GM12878 (cell line): ENCODE measurements at regions not wholly inside any gene's neighbourhood (a gene's known extent, or its start where the extent isn't known, plus 50 kb on each side); places are given as distances from the start of the nearest gene placed in this dataset.

Experiments used
- ATAC-seq: fragments of 200-7000 bp; cut with Tn5 transposase; 3 replicates; pipeline ENCODE4 v1.9.1; 2020; ENCODE audit warnings: mild to moderate bottlenecking, moderate library complexity
- BruUV-seq: library from RNA; stranded (reverse); fragments of 400-500 nt; replicated peaks from 2 replicates; lab custom pipeline; 2021; lab: Mats Ljungman, UMichigan
- CTCF ChIA-PET: fragments of 300-600 bp; sonication (Branson Sonifier 250); formaldehyde crosslinking; extraction: SDS; loops from one replicate; lab custom pipeline; 2021; ENCODE audit warnings: inconsistent platforms; lab: Yijun Ruan, JAX
- POLR2A ChIA-PET: fragments of 350-600 bp; formaldehyde crosslinking; extraction: SDS; loops from one replicate; lab custom pipeline; 2021; ENCODE audit warnings: inconsistent platforms; lab: Charles Lee
- RAD21 ChIA-PET: fragments of 300-600 bp; sonication (Branson Sonifier 250); formaldehyde crosslinking; loops from one replicate; lab custom pipeline; 2023; ENCODE audit warnings: antibody characterized with exemption; ENCODE audit not compliant: unreplicated experiment; lab: Charles Lee
- SMC1A ChIA-PET: fragments of 300-600 bp; sonication (Branson Sonifier 250); formaldehyde crosslinking; loops from one replicate; lab custom pipeline; 2023; ENCODE audit not compliant: unreplicated experiment, uncharacterized antibody; lab: Charles Lee
- DNase-seq: peaks from one replicate; pipeline ENCODE4 v3.0.0-alpha.2; 2011; ENCODE audit warnings: low read depth, low spot score
- FAIRE-seq: peaks from 3 replicates; lab custom pipeline; 2011; peaks lifted over from hg19 to GRCh38; lab: Jason Lieb, UNC
- H2AFZ ChIP-seq: 2 replicates; pipeline ENCODE4 v1.6.0; 2011; ENCODE audit warnings: low read depth, low read length, control low read depth; ENCODE audit not compliant: control insufficient read depth
- H3K27ac ChIP-seq: 2 replicates; pipeline ENCODE4 v1.5.1; 2011; ENCODE audit warnings: control low read depth; ENCODE audit not compliant: control insufficient read depth, insufficient read depth
- H3K27me3 ChIP-seq, 2 experiments: replicated peaks in 1 of 2; 2 replicates each; pipeline versions ENCODE4 v1.6.0 to v1.6.1; 2011; ENCODE audit warnings: low read length in 1 of 2; ENCODE audit not compliant: control insufficient read depth in 2 of 2, insufficient read depth in 2 of 2
- H3K36me3 ChIP-seq, 2 experiments: 2 replicates each; pipeline ENCODE4 v1.5.1; 2011; ENCODE audit warnings: low read length in 1 of 2; ENCODE audit not compliant: control insufficient read depth in 2 of 2, insufficient read depth in 2 of 2
- H3K4me1 ChIP-seq: 2 replicates; pipeline ENCODE4 v1.6.1; 2011; ENCODE audit warnings: mild to moderate bottlenecking, low read length, moderate library complexity, mixed read lengths; ENCODE audit not compliant: control insufficient read depth, insufficient read depth
- H3K4me2 ChIP-seq: 2 replicates; pipeline ENCODE4 v1.6.0; 2011; ENCODE audit warnings: control low read depth; ENCODE audit not compliant: control insufficient read depth, insufficient read depth
- H3K4me3 ChIP-seq: fragments of 200-600 bp; sonication (generic); 2 replicates; pipeline ENCODE4 v1.5.1; 2016
- H3K79me2 ChIP-seq: 2 replicates; pipeline ENCODE4 v1.6.0; 2011; ENCODE audit warnings: low read length; ENCODE audit not compliant: control insufficient read depth, insufficient read depth
- H3K9ac ChIP-seq: 2 replicates; pipeline ENCODE4 v1.8.0; 2011; ENCODE audit warnings: low read length, control low read depth, mixed read lengths; ENCODE audit not compliant: control insufficient read depth, insufficient read depth
- H3K9me3 ChIP-seq: replicated peaks from 3 replicates; pipeline ENCODE4 v1.5.1; 2011; ENCODE audit warnings: mild to moderate bottlenecking, low read length; ENCODE audit not compliant: control insufficient read depth, insufficient read depth
- H4K20me1 ChIP-seq: 2 replicates; pipeline ENCODE4 v1.6.0; 2011; ENCODE audit not compliant: control insufficient read depth, insufficient read depth
- CREB1 ChIP-seq: IDR thresholded peaks from 2 replicates; pipeline ENCODE4 v1.6.1; 2012; ENCODE audit warnings: low read depth, mild to moderate bottlenecking, inconsistent platforms
- ETV6 ChIP-seq, 2 experiments: fragments of 450-650 bp in 1 of 2; IDR thresholded peaks in 1 of 2; conservative IDR thresholded peaks in 1 of 2; 2 replicates each; pipeline ENCODE4 v1.6.1; 2014; ENCODE audit warnings: antibody characterized with exemption in 1 of 2, borderline replicate concordance in 1 of 2, low read depth in 1 of 2, mild to moderate bottlenecking in 1 of 2, moderate library complexity in 1 of 2
- SMAD5 ChIP-seq: IDR thresholded peaks from 2 replicates; pipeline ENCODE4 v1.6.1; 2016; ENCODE audit warnings: antibody characterized with exemption, low read depth
- TCF3 ChIP-seq: IDR thresholded peaks from 2 replicates; pipeline ENCODE4 v1.6.1; 2012; ENCODE audit warnings: low read depth, mild to moderate bottlenecking, low read length, borderline replicate concordance; ENCODE audit not compliant: insufficient read depth
- ZNF24 ChIP-seq: fragments of 450-650 bp; IDR thresholded peaks from 2 replicates; pipeline ENCODE4 v1.6.1; 2017; ENCODE audit warnings: antibody characterized with exemption, mild to moderate bottlenecking
- ZNF274 ChIP-seq: IDR thresholded peaks from one replicate; pipeline ENCODE4 v1.8.0; 2011; ENCODE audit not compliant: insufficient read length, insufficient read depth
- WGBS: methylation state at CpG from one replicate; pipeline ENCODE4 v1.1.6; 2016; ENCODE audit warnings: low lambda C conversion rate; ENCODE audit not compliant: insufficient replicate concordance, insufficient coverage; ENCODE audit errors: missing lambda C conversion rate; 5-methylcytosine and 5-hydroxymethylcytosine counted together
- in situ Hi-C: fragments of 300-500 bp; cut with MboI; formaldehyde crosslinking; loops from 9 replicates; pipeline ENCODE4 v1.14.3; 2018; ENCODE audit warnings: mixed read lengths
- intact Hi-C: fragments of 100-400 bp; cut with micrococcal nuclease; formaldehyde crosslinking; loops from one replicate; pipeline ENCODE4 v1.14.2; 2022; ENCODE audit not compliant: unreplicated experiment
- TF ChIP-seq, protein P1 (sequence below): fragments of 450-650 bp; conservative IDR thresholded peaks from 2 replicates; pipeline ENCODE4 v1.6.1; 2017; ENCODE audit warnings: mild to moderate bottlenecking, moderate library complexity
- TF ChIP-seq, protein P2 (sequence below): IDR thresholded peaks from 2 replicates; pipeline ENCODE4 v1.6.1; 2011; ENCODE audit warnings: borderline replicate concordance, low read depth, mild to moderate bottlenecking, moderate library complexity, low read length; ENCODE audit not compliant: insufficient read depth, poor library complexity, severe bottlenecking

- WGBS: 47% methylated on average over 13 of the region's 13 CpGs
- RAD21 ChIA-PET: no interaction called here
- FAIRE-seq: no peak
- Histone ChIP-seq H3K9ac (no peak overlapping the region), H3K4me2 (no peak overlapping the region), H3K9me3 (no peaks in the 10 kb centered on the region), H2AFZ (no peak overlapping the region), H3K79me2 (no peaks in the 10 kb centered on the region), H3K27me3 (no peaks in the 10 kb centered on the region), H4K20me1 (no peaks in the 10 kb centered on the region), H3K4me1 (no peaks in the 10 kb centered on the region), H3K4me3 (no peak overlapping the region), H3K36me3 (no peaks in the 10 kb centered on the region), H3K27ac (no peak overlapping the region)
- ATAC-seq: no peak
- DNase-seq: no peak
- BruUV-seq: no TSS peak
- CTCF ChIA-PET: no interaction called here
- intact Hi-C loops (no loop called here), in situ Hi-C loops (no loop called here)
- SMC1A ChIA-PET: no interaction called here
- POLR2A ChIA-PET: no interaction called here
- TF ChIP-seq SMAD5: no peak
- 0 out of 2 replicates have a peak, but pooled peaks have one; percentile 27 for TF ChIP-seq TCF3
- TF ChIP-seq, protein P1, sequence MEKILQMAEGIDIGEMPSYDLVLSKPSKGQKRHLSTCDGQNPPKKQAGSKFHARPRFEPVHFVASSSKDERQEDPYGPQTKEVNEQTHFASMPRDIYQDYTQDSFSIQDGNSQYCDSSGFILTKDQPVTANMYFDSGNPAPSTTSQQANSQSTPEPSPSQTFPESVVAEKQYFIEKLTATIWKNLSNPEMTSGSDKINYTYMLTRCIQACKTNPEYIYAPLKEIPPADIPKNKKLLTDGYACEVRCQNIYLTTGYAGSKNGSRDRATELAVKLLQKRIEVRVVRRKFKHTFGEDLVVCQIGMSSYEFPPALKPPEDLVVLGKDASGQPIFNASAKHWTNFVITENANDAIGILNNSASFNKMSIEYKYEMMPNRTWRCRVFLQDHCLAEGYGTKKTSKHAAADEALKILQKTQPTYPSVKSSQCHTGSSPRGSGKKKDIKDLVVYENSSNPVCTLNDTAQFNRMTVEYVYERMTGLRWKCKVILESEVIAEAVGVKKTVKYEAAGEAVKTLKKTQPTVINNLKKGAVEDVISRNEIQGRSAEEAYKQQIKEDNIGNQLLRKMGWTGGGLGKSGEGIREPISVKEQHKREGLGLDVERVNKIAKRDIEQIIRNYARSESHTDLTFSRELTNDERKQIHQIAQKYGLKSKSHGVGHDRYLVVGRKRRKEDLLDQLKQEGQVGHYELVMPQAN: no peak
- TF ChIP-seq ETV6 (conservative IDR thresholded peaks at IDR 0.05 in 1 of 2, IDR thresholded peaks at IDR 0.05 in 1 of 2; ENCODE audit: borderline replicate concordance in 1 of 2, low read depth in 1 of 2): no peak
- TF ChIP-seq, protein P2, sequence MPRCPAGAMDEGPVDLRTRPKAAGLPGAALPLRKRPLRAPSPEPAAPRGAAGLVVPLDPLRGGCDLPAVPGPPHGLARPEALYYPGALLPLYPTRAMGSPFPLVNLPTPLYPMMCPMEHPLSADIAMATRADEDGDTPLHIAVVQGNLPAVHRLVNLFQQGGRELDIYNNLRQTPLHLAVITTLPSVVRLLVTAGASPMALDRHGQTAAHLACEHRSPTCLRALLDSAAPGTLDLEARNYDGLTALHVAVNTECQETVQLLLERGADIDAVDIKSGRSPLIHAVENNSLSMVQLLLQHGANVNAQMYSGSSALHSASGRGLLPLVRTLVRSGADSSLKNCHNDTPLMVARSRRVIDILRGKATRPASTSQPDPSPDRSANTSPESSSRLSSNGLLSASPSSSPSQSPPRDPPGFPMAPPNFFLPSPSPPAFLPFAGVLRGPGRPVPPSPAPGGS: peak; percentile 75
- TF ChIP-seq ZNF274: no peak
- TF ChIP-seq CREB1: no peak
- TF ChIP-seq ZNF24: no peak
These were observed 50.9 kb downstream of the TNP1 start for GRCh38 chr2:216808805-216809425.
